Heart right ventricle (tissue), 16 donors: ENCODE measurements at regions not wholly inside any gene's neighbourhood (a gene's known extent, or its start where the extent isn't known, plus 50 kb on each side); places are given as distances from the start of the nearest gene placed in this dataset.

Source experiments
- ATAC-seq, 8 donors: fragments of 200-7000 bp; cut with Tn5 transposase; one replicate each; pipeline ENCODE4 v1.9.1; 2020; ENCODE audit warnings: mild to moderate bottlenecking in 8 of 8, moderate library complexity in 8 of 8, moderate number of reproducible peaks in 1 of 8
- DNase-seq, 2 donors: peaks; one replicate each; pipeline ENCODE4 v3.0.0-alpha.2; 2020
- H3K27ac ChIP-seq, 10 donors: fragments of 200-600 bp; sonication (generic) in 2 of 10; one replicate each; pipeline versions ENCODE4 v1.5.0 to v1.8.0; 2020 to 2022; ENCODE audit warnings: mild to moderate bottlenecking in 3 of 10
- H3K27me3 ChIP-seq, 7 donors: fragments of 200-600 bp; one replicate each; pipeline ENCODE4 v1.8.0; 2021 to 2022; ENCODE audit warnings: mild to moderate bottlenecking in 2 of 7
- H3K36me3 ChIP-seq, 9 donors: fragments of 200-600 bp; sonication (generic) in 1 of 9; one replicate each; pipeline versions ENCODE4 v1.5.0 to v1.8.0; 2020 to 2022; ENCODE audit warnings: mild to moderate bottlenecking in 2 of 9
- H3K4me1 ChIP-seq, 9 donors: fragments of 200-600 bp; sonication (generic) in 1 of 9; one replicate each; pipeline versions ENCODE4 v1.5.0 to v1.8.0; 2020 to 2022; ENCODE audit warnings: mild to moderate bottlenecking in 4 of 9
- H3K4me3 ChIP-seq, 10 donors: fragments of 200-600 bp; sonication (generic) in 2 of 10; one replicate each; pipeline versions ENCODE4 v1.5.0 to v1.8.0; 2020 to 2022; ENCODE audit warnings: mild to moderate bottlenecking in 7 of 10, moderate library complexity in 2 of 10
- H3K9me3 ChIP-seq, 11 donors: fragments of 200-600 bp in 10 of 11; sonication (generic) in 2 of 11; one replicate each; pipeline versions ENCODE4 v1.5.0 to v1.8.0; 2013 to 2022; ENCODE audit warnings: mild to moderate bottlenecking in 2 of 11, control low read depth in 1 of 11, moderate library complexity in 1 of 11
- WGBS, 2 donors: extraction: QIAGEN DNeasy Blood & Tissue Kit; methylation state at CpG; one replicate each; pipeline ENCODE4 v1.1.7; 2013; ENCODE audit warnings: inconsistent platforms in 1 of 2; 5-methylcytosine and 5-hydroxymethylcytosine counted together
- intact Hi-C, 10 donors: fragments of 100-400 bp; cut with DNase I; formaldehyde crosslinking; loops; one replicate each; pipeline versions ENCODE4 v1.11.1 to v1.14.2; 2022
- TF ChIP-seq, protein P1 (sequence below), 9 donors: fragments of 200-600 bp; sonication (generic) in 2 of 9; IDR thresholded peaks; one replicate each; pipeline versions ENCODE4 v1.5.0 to v1.8.0; 2021 to 2022; ENCODE audit warnings: antibody characterized with exemption in 9 of 9, mild to moderate bottlenecking in 5 of 9, moderate library complexity in 1 of 9
- donor health status: Arrhythmogenic right ventricular cardiomyopathy.
- donor health status: ischemic (EF 13 %, LVEDD 7.1; RV severe dilation, severe dysfunction).
- donor health status: healthy with polysubstance abuse.
- donor health status: DM: no; HTN: yes; CAD: no.
- donor health status: DM: no; HTN: no; CAD: no.
- donor health status: ischemic (EF 25% LVEDD 6.9; RV normal size, moderate dysfunction).
- donor health status: ischemic (EF 25% LVEDD 5.7; RV mildly dilated, moderate dysfunction).
- donor health status: healthy.
- donor health status: DM: yes; HTN: yes; CAD: no.
- donor health status: Ischemic cardiomyopathy.
- donor health status: ischemic (EF 35%, LVEDD 5.7; RV mildly dilated, moderate dysfunction).
- donor health status: nonischemic (EF 11% LVEDD 7.7; RV severe dilation, severe dysfunction).
- donor health status: DM: yes; HTN: yes; CAD: no.
- donor health status: PGD.
- donor health status: ischemic (EF 29% LVEDD 5.4; RV normal size, mild dysfunction).
- donor health status: nonischemic (EF 23%, LVEDD 6.1; RV moderate dilation, normal function).

DNA sequence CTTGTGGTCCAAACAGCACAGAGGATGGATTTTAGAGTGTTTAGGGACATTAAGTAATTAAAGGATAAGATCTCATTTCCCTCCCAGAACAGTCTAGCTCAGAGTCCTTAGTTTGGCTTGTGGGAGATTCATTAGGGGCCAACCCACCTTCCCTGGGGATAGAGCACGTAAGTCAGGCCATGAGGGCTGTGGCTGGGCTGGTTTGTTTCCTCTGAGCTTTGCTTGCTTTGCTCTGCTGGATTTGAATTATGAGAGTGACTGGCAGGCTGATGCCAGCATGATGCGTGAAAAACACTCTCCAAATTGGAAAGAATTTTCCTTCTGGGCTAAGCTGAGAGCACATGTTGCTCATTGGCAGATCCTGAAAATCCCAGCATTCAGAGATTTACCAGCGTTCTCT lies 84.7 kb upstream of the HEPHL1 start:
- intact Hi-C loops: loop anchor here in 1 of 10 donors (10.0 kb wide), 1 partner anchor 1788 kb away; no protein-coding TSS in a partner anchor
- H3K27ac ChIP-seq: no peak overlapping the region
- peaks cover 0 to 17% (median 0%) of the 10 kb centered on the region in 7 donors for H3K27me3 ChIP-seq
- no peaks in the 10 kb centered on the region for H3K36me3 ChIP-seq
- H3K4me1 ChIP-seq: no peaks in the 10 kb centered on the region
- DNase-seq: no peak
- WGBS, 2 donors: 39 to 42% methylated on average over 3 of the region's 3 CpGs
- TF ChIP-seq, protein P1, sequence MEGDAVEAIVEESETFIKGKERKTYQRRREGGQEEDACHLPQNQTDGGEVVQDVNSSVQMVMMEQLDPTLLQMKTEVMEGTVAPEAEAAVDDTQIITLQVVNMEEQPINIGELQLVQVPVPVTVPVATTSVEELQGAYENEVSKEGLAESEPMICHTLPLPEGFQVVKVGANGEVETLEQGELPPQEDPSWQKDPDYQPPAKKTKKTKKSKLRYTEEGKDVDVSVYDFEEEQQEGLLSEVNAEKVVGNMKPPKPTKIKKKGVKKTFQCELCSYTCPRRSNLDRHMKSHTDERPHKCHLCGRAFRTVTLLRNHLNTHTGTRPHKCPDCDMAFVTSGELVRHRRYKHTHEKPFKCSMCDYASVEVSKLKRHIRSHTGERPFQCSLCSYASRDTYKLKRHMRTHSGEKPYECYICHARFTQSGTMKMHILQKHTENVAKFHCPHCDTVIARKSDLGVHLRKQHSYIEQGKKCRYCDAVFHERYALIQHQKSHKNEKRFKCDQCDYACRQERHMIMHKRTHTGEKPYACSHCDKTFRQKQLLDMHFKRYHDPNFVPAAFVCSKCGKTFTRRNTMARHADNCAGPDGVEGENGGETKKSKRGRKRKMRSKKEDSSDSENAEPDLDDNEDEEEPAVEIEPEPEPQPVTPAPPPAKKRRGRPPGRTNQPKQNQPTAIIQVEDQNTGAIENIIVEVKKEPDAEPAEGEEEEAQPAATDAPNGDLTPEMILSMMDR (IDR thresholded peaks at IDR 0.05): no peak
- no peaks in the 10 kb centered on the region for H3K9me3 ChIP-seq
- ATAC-seq: no peak
- no peak overlapping the region for H3K4me3 ChIP-seq

DNA sequence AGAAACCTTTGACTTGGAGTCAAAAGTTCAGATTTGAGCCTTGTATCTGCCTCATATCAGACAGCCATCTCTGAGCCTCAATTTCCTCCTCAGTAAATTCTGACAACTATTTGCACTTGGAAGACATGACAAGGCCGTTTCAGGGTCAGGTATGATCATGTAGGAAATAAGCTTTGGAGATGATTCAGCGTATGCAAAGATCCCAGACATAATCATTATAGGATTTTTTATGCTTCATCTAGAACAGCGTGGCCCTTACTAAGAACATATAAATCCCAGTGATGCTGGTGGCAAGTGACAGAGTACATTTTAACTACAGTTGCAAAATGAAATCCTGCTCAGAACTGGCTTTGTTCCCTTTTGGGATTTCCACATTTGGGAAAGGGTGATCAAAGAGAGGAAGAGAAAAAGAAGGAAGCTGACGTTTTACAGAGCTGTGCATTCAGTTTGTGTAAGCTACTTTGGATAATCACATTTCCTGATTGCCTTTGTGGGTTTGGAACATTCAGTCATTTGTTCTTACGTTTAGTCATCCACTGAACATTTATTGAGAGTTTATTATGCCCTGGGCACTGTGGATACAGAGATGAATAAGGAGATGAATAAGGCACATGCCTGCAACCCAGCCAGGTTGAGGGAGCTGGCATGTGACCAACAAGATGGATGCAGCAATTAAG lies 81.9 kb upstream of the HEPHL1 start:
- Histone ChIP-seq H3K36me3 (no peaks in the 10 kb centered on the region), H3K27me3 (peaks cover 0 to 17% (median 0%) of the 10 kb centered on the region in 7 donors), H3K4me3 (no peak overlapping the region), H3K27ac (no peak overlapping the region), H3K4me1 (no peaks in the 10 kb centered on the region), H3K9me3 (no peaks in the 10 kb centered on the region)
- WGBS, 2 donors: 64 to 66% methylated on average over 5 of the region's 5 CpGs
- intact Hi-C loops: loop anchor here in 1 of 10 donors (10.0 kb wide), 1 partner anchor 1786 kb away; no protein-coding TSS in a partner anchor
- TF ChIP-seq, protein P1 (IDR thresholded peaks at IDR 0.05): no peak
- ATAC-seq: no peak
- no peak for DNase-seq

DNA sequence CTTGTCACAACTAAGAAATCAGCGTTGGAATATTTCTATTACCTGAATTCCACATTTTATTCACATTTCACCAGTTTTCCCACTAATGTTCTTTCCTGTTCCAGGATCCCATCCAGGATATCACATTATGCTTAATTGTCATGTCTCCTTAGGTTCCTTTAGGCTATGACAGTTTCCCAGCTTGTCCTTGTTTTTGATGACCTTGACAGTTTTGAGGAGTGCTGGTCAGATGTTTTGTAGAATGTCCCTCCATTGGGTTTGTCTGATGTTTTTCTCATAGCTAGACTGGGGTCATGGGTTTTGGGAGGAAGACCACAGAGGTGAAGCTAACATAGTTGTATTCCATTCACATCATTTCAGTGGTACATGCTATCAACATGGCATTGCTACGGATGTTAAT lies 80.8 kb upstream of the HEPHL1 start:
- no peaks in the 10 kb centered on the region for H3K9me3 ChIP-seq
- H3K4me3 ChIP-seq: no peak overlapping the region
- DNase-seq (no peak), ATAC-seq (no peak)
- TF ChIP-seq, protein P1 (IDR thresholded peaks at IDR 0.05): no peak
- WGBS, 2 donors: 89 to 93% methylated on average over 2 of the region's 2 CpGs
- no peaks in the 10 kb centered on the region for H3K36me3 ChIP-seq
- H3K4me1 ChIP-seq: no peaks in the 10 kb centered on the region
- H3K27ac ChIP-seq: no peak overlapping the region
- peaks cover 0 to 17% (median 0%) of the 10 kb centered on the region in 7 donors for H3K27me3 ChIP-seq
- intact Hi-C loops: no loop called here

DNA sequence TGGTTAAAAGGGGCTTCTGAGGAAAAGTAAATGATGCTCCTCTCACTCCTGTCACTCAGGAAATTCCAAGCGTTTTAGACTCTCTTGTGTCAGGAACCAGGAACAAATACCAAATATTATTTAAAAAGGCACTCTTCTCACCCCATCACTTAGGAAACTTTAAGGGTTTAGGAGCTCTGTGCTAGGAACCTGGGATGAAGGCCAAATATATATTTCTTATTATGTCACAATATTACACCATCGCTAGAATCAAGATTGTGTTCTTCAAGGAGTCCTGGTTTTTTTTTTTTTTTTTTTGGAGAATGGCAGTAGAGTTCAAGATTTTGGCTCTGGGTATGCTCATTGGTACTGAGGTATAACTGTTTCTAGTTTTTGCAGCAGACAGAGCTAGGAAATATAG lies 79.0 kb upstream of the HEPHL1 start:
- intact Hi-C loops: no loop called here
- Histone ChIP-seq H3K27me3 (peaks cover 0 to 13% (median 0%) of the 10 kb centered on the region in 7 donors), H3K4me3 (no peak overlapping the region), H3K9me3 (no peaks in the 10 kb centered on the region), H3K36me3 (no peaks in the 10 kb centered on the region), H3K4me1 (no peaks in the 10 kb centered on the region), H3K27ac (no peak overlapping the region)
- 33 to 35% methylated on average over 2 of the region's 2 CpGs for WGBS, 2 donors
- TF ChIP-seq, protein P1 (IDR thresholded peaks at IDR 0.05): no peak
- ATAC-seq: no peak
- no peak for DNase-seq
